ENCODE measurements at regions not wholly inside any gene's neighbourhood (a gene's known extent, or its start where the extent isn't known, plus 50 kb on each side); places are given as distances from the start of the nearest gene placed in this dataset.

DNA sequence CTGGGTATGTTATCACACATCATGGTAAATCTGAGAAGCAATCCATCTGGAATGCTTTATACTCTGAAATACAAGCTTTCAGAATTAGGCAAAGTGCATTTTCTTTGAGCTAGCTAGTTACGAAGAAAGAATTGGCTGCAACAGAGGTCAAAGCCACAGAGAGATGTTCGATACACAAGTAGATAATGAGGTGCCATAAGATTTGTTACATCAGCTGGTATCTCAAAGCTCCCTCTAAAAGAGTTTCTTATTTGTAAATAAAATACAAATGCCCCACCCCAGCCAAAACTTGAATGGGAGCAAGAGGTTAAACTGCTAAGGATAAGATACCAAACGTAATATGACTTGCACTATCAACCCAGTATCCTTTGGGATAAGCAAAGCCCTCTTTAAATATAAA, 84.0 kb upstream of the SLCO3A1 start:
- TF ChIP-seq, protein P1, sequence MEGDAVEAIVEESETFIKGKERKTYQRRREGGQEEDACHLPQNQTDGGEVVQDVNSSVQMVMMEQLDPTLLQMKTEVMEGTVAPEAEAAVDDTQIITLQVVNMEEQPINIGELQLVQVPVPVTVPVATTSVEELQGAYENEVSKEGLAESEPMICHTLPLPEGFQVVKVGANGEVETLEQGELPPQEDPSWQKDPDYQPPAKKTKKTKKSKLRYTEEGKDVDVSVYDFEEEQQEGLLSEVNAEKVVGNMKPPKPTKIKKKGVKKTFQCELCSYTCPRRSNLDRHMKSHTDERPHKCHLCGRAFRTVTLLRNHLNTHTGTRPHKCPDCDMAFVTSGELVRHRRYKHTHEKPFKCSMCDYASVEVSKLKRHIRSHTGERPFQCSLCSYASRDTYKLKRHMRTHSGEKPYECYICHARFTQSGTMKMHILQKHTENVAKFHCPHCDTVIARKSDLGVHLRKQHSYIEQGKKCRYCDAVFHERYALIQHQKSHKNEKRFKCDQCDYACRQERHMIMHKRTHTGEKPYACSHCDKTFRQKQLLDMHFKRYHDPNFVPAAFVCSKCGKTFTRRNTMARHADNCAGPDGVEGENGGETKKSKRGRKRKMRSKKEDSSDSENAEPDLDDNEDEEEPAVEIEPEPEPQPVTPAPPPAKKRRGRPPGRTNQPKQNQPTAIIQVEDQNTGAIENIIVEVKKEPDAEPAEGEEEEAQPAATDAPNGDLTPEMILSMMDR (conservative IDR thresholded peaks at IDR 0.05; ENCODE audit: low read length): no peak
- TF ChIP-seq EZH2phosphoT487 (IDR thresholded peaks at IDR 0.05; ENCODE audit: borderline replicate concordance, low read depth, low read length): no peak
